Endothelial cell of umbilical vein (primary cell): ENCODE measurements at regions not wholly inside any gene's neighbourhood (a gene's known extent, or its start where the extent isn't known, plus 50 kb on each side); places are given as distances from the start of the nearest gene placed in this dataset.

Source experiments
- BruUV-seq: library from RNA; stranded (reverse); fragments of 400-500 nt; replicated peaks from 2 replicates; lab custom pipeline; 2021; lab: Mats Ljungman, UMichigan
- CTCF ChIA-PET: fragments of 300-600, 350-600 bp; sonication (Branson Sonifier 250); formaldehyde crosslinking; loops from one replicate; lab custom pipeline; 2021; ENCODE audit warnings: antibody characterized with exemption, inconsistent platforms; lab: Charles Lee
- POLR2A ChIA-PET: fragments of 300-600, 350-600 bp; sonication (Branson Sonifier 250); formaldehyde crosslinking; loops from one replicate; lab custom pipeline; 2021; ENCODE audit warnings: antibody characterized with exemption, inconsistent platforms; lab: Charles Lee
- DNase-seq: peaks from one replicate; pipeline ENCODE4 v3.0.0-alpha.2; 2011; ENCODE audit warnings: low read depth, low spot score
- FAIRE-seq: peaks from 2 replicates; lab custom pipeline; 2011; peaks lifted over from hg19 to GRCh38; lab: Jason Lieb, UNC
- H2AFZ ChIP-seq: 2 replicates; pipeline ENCODE4 v1.6.0; 2012; ENCODE audit warnings: low read depth, low read length, control low read depth, inconsistent platforms
- H3K27ac ChIP-seq: 2 replicates; pipeline ENCODE4 v1.5.1; 2011; ENCODE audit warnings: low read depth, mild to moderate bottlenecking, control low read depth, low read length, moderate library complexity; ENCODE audit not compliant: insufficient read depth
- H3K27me3 ChIP-seq, 2 experiments: 2 replicates each; pipeline versions ENCODE4 v1.6.0 to v1.6.1; 2011; ENCODE audit warnings: low read length in 2 of 2, mixed read lengths in 1 of 2; ENCODE audit not compliant: control insufficient read depth in 2 of 2, insufficient read depth in 2 of 2
- H3K36me3 ChIP-seq, 2 experiments: 2 replicates in 1 of 2; 3 replicates in 1 of 2; pipeline ENCODE4 v1.5.1; 2011; ENCODE audit warnings: low read length in 2 of 2, mild to moderate bottlenecking in 1 of 2, moderate library complexity in 1 of 2; ENCODE audit not compliant: control insufficient read depth in 2 of 2, insufficient read depth in 2 of 2; ENCODE audit errors: extremely low read depth in 1 of 2
- H3K4me1 ChIP-seq: 3 replicates; pipeline ENCODE4 v1.5.1; 2011; ENCODE audit warnings: mild to moderate bottlenecking, low read length; ENCODE audit not compliant: control insufficient read depth, insufficient read depth; ENCODE audit errors: extremely low read depth
- H3K4me2 ChIP-seq: 2 replicates; pipeline ENCODE4 v1.6.1; 2011; ENCODE audit warnings: low read length, control low read depth, mixed read lengths; ENCODE audit not compliant: insufficient read depth
- H3K4me3 ChIP-seq, 3 experiments: fragments of 200-600 bp in 1 of 3; sonication (generic), shearing (Covaris generic) in 1 of 3; replicated peaks in 1 of 3; 2 replicates each; pipeline ENCODE4 v1.5.1; 2011 to 2016; ENCODE audit warnings: control low read depth in 3 of 3, low read length in 3 of 3, mild to moderate bottlenecking in 2 of 3, inconsistent platforms in 1 of 3, low read depth in 1 of 3, moderate library complexity in 1 of 3; ENCODE audit not compliant: insufficient read depth in 1 of 3
- H3K79me2 ChIP-seq: 2 replicates; pipeline ENCODE4 v1.6.0; 2012; ENCODE audit warnings: low read length, inconsistent platforms; ENCODE audit not compliant: control insufficient read depth, insufficient read depth
- H3K9ac ChIP-seq: replicated peaks from 2 replicates; pipeline ENCODE3; 2011; ENCODE audit warnings: low read length, control low read depth; ENCODE audit not compliant: insufficient read depth; ENCODE audit errors: extremely low read depth
- H3K9me1 ChIP-seq: replicated peaks from 3 replicates; pipeline ENCODE4 v1.6.0; 2011; ENCODE audit warnings: mild to moderate bottlenecking, low read length; ENCODE audit not compliant: control insufficient read depth, insufficient read depth; ENCODE audit errors: extremely low read depth
- H3K9me3 ChIP-seq: replicated peaks from 2 replicates; pipeline ENCODE4 v1.5.1; 2012; ENCODE audit warnings: low read length, inconsistent platforms; ENCODE audit not compliant: control insufficient read depth, insufficient read depth
- H4K20me1 ChIP-seq: replicated peaks from 2 replicates; pipeline ENCODE3; 2011; ENCODE audit warnings: mild to moderate bottlenecking, low read length; ENCODE audit not compliant: control insufficient read depth, insufficient read depth; ENCODE audit errors: extremely low read depth
- CTCF ChIP-seq, 2 donors: IDR thresholded peaks; 1 replicate in 1 of 2; 2 replicates in 1 of 2; pipeline ENCODE4 v1.5.1; 2011; ENCODE audit warnings: low read length in 2 of 2, mild to moderate bottlenecking in 2 of 2, moderate library complexity in 2 of 2, control low read depth in 1 of 2, inconsistent platforms in 1 of 2, low read depth in 1 of 2; ENCODE audit not compliant: insufficient read depth in 1 of 2; ENCODE audit errors: extremely low read depth in 1 of 2
- EZH2 ChIP-seq: IDR thresholded peaks from 2 replicates; pipeline ENCODE4 v1.6.1; 2012; ENCODE audit warnings: borderline replicate concordance, low read depth, mild to moderate bottlenecking, moderate library complexity, low read length, inconsistent platforms; ENCODE audit not compliant: severe bottlenecking
- FOS ChIP-seq: IDR thresholded peaks from 2 replicates; pipeline ENCODE4 v1.6.1; 2011; ENCODE audit warnings: mild to moderate bottlenecking, low read length, moderate library complexity, borderline replicate concordance; ENCODE audit not compliant: insufficient read depth
- GATA2 ChIP-seq: IDR thresholded peaks from 2 replicates; pipeline ENCODE4 v1.7.0; 2011; ENCODE audit warnings: low read depth, mild to moderate bottlenecking, moderate library complexity, mixed read lengths, low read length; ENCODE audit not compliant: insufficient read length, insufficient read depth
- JUN ChIP-seq: IDR thresholded peaks from 2 replicates; pipeline ENCODE4 v1.6.1; 2011; ENCODE audit warnings: borderline replicate concordance, low read depth; ENCODE audit not compliant: insufficient read length, insufficient read depth
- MYC ChIP-seq: IDR thresholded peaks from one replicate; pipeline ENCODE4 v1.6.1; 2011; ENCODE audit warnings: mild to moderate bottlenecking, low read depth, low read length
- POLR2A ChIP-seq: IDR thresholded peaks from 2 replicates; pipeline ENCODE4 v1.6.1; 2012; ENCODE audit warnings: low read depth, mild to moderate bottlenecking, control low read depth, low read length
- POLR2AphosphoS5 ChIP-seq: IDR thresholded peaks from 2 replicates; pipeline ENCODE4 v1.6.1; 2012; ENCODE audit warnings: low read depth, mild to moderate bottlenecking, control low read depth, low read length, moderate library complexity; ENCODE audit not compliant: insufficient read depth
- dilution Hi-C: fragments of 300-500 bp; cut with MboI; formaldehyde crosslinking; loops from one replicate; pipeline ENCODE4 v1.15.0; 2019; ENCODE audit warnings: low sequenced_read_pairs; ENCODE audit not compliant: extremely low pct_ligation_motif_present
- intact Hi-C: fragments of 100-400 bp; cut with micrococcal nuclease; formaldehyde crosslinking; loops from one replicate; pipeline ENCODE4 v1.10.0; 2022
- TF ChIP-seq, protein P1 (sequence below): IDR thresholded peaks from 2 replicates; pipeline ENCODE4 v1.6.1; 2011; ENCODE audit not compliant: insufficient read depth, insufficient read length

GRCh38 chr3:115513416-115513800, 109.9 kb upstream of the GAP43 start:
- H4K20me1 ChIP-seq: no peaks in the 10 kb centered on the region
- peak overlapping the region; percentile 96 for H3K4me2 ChIP-seq
- no peaks in the 10 kb centered on the region for H3K9me3 ChIP-seq
- H3K4me3 ChIP-seq: peak overlapping the region in 2 of 3 experiments; percentile 41 to 83
- H3K27me3 ChIP-seq: peaks cover 7 to 11% of the 10 kb centered on the region in 2 experiments
- intact Hi-C loops: loop anchor here (10.0 kb wide), 2 partner anchors 181 to 271 kb away; no protein-coding TSS in a partner anchor
- no peak overlapping the region for H3K9ac ChIP-seq
- no peaks in the 10 kb centered on the region for H3K36me3 ChIP-seq
- DNase-seq: peak; percentile 57
- TF ChIP-seq POLR2A: no peak
- no peak for TF ChIP-seq CTCF (IDR thresholded peaks at IDR 0.05; ENCODE audit: extremely low read depth in 1 of 2, insufficient read depth in 1 of 2, low read depth in 1 of 2, low read length in 2 of 2)
- TF ChIP-seq EZH2: no peak
- TF ChIP-seq, protein P1, sequence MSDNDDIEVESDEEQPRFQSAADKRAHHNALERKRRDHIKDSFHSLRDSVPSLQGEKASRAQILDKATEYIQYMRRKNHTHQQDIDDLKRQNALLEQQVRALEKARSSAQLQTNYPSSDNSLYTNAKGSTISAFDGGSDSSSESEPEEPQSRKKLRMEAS: no peak
- TF ChIP-seq POLR2AphosphoS5: no peak
- no peak for TF ChIP-seq MYC
- no peak for TF ChIP-seq JUN
- no peak for TF ChIP-seq FOS
- TF ChIP-seq GATA2: no peak
- dilution Hi-C loops: no loop called here
- no peaks in the 10 kb centered on the region for H3K9me1 ChIP-seq
- H3K4me1 ChIP-seq: peaks cover 16% of the 10 kb centered on the region
- no peak overlapping the region for H3K27ac ChIP-seq
- H3K79me2 ChIP-seq: no peaks in the 10 kb centered on the region
- FAIRE-seq: no peak
- POLR2A ChIA-PET: no interaction called here
- CTCF ChIA-PET: interaction anchor here (1.6 to 3.4 kb wide), 2 partner anchors 10 to 11 kb away, joined by 6 to 7 read pairs; no protein-coding TSS in a partner anchor
- BruUV-seq: no TSS peak
- peak overlapping the region; percentile 93 for H2AFZ ChIP-seq
